ENCODE measurements at regions not wholly inside any gene's neighbourhood (a gene's known extent, or its start where the extent isn't known, plus 50 kb on each side); places are given as distances from the start of the nearest gene placed in this dataset.

- no peak for DNase-seq
These were observed 77.3 kb upstream of the CDH5 start for GRCh38 chr16:66289051-66289680.

DNA sequence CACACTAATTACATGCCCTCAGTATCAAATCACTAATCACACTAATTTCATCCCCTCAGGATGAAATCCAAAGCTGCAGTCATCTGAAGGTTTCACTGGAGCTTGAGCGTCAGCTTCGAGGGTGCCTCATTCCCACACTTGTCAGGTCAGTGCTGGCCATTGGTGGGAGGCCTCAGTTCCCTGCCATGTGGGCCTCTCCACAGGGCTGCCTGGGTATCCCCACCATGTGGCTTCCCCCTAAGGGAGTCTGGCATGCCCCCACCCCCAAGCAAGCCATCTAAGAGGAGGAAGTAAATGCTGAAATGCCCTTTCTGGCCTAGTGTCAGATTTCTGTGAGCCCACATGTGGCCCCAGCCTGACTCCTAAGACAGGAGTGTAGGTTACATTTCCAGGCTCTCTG is 78.6 kb upstream of the CDH5 start:
- no peak for DNase-seq

- no peak for DNase-seq
These were observed 79.1 kb upstream of the CDH5 start for GRCh38 chr16:66287416-66287815.

GRCh38 chr16:66286527-66286926 is 80.0 kb upstream of the CDH5 start:
- no peak for DNase-seq

DNA sequence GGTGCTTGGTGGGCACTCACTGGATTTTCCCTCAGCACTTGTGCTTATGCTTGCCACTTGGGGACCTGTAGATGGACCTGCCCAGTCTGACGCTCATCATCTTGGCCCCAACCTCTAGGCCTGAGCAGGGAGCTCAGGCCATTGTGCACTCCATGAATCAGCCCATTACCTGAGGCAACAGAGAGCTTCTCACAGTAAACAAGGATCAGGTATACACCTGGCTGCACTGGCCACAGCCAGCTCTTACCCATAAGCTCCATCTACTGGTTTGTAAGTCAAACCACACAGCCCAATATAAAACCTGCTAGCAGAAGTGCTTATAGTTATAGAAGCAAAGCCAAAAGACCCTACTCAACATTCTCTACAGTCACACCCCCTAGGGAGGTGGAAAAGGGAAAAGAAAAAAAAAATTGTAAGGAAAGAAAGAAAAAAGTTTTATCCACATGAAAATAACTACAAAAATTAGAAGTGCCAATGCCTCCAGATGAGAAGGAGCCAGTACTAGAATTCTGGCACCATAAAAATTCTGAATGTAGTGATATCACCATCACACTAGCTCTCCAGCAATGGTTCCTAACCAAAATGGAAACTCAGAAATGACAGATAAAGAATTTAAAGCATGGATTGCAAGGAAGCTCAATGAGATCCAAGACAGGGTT is 87.8 kb upstream of the CDH5 start:
- DNase-seq = no peak

GRCh38 chr16:66278111-66278531 is 88.4 kb upstream of the CDH5 start:
- no peak for DNase-seq

GRCh38 chr16:66277311-66278070 is 89.0 kb upstream of the CDH5 start:
- no peak for DNase-seq

DNA sequence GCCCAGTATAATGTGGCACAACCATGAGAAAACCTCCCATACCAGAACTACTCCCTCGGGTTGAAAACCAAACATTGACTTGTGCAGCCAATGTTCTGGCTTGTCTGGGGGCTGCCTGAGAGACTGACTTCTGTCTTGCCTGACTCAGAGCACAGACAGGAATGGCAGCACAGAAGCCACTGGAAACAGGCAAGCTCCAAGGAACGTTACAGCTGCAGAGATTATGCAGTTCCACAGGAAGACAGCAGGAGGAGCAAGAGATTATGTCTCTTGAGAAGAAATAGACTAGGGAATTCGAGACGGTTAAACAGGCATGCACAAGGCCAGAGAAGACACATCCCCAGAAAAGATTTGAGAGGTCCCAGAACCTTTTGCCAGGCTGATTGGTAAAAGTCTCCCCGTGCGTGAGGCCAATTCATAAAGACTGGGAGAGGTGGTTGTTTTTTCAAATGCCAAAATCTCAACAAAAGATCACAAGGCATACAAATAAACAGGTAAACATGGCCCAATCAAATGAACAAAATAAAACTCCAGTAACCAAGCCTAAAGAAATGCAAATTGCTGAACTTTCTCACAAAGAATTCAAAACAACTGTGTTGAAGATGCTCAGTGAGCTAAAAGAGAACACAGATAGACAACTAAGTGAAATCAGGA is 90.6 kb upstream of the CDH5 start:
- peak in 1 of 5 experiments; percentile 8 for DNase-seq

DNA sequence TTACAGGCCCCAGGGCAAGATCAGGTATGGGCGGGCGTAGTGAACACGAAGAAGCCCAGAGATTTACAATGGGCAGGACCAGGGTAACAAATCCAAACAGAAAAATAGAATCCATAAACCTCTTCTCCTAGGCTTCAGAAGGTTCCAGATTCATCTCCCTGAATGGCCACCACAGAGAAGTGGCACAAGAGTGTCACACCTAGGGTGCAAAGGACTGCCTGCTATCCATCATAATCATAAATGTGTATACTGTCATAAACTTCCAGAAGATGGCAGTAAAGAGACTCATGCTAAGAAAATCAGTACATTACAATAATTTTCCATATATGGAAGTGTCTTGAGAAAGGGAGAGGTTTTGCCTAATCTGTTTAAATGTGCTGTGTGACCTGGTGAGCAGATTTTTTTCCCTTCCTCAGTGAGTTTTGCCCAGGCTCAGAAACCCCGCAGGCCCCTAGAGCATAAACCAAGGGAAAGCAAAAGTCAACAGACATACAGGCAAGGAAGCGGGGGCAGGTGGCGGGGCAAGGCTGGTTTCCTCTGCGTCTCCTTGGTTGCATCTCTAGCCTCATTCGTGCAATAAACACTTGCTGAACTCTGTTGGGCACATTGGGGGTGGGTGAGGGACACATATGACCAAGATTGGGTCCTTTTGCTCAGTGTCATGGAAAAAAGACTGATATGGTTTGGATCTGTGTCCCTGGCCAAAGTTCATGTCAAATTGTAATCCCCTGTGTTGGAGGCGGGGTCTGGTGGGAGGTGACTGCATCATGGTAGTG is 92.0 kb upstream of the CDH5 start:
- DNase-seq = peak in 1 of 5 experiments; percentile 29

GRCh38 chr16:66273644-66274334 is 92.7 kb upstream of the CDH5 start:
- DNase-seq = no peak

DNA sequence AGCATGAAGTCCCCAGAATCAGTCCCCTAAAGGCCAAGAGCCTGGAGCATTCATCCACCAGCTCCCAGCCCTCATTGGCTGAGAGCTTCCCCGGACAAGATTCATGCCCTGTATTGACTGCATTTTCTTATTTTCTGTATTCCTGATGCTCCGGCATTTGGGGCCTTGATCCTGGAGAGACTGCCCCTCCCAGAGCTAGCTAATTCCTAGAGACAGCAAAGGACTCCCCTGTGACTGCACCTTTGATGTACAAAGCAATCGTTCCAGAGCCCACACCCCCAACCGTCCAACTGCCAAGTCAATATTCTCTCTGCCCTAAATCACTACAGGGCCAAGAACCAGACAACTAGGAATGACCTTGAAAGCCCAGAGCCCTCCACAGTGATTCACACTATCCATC is 93.4 kb upstream of the CDH5 start:
- DNase-seq = no peak

- DNase-seq = no peak
These were observed 94.0 kb upstream of the CDH5 start for GRCh38 chr16:66272461-66272860.

DNA sequence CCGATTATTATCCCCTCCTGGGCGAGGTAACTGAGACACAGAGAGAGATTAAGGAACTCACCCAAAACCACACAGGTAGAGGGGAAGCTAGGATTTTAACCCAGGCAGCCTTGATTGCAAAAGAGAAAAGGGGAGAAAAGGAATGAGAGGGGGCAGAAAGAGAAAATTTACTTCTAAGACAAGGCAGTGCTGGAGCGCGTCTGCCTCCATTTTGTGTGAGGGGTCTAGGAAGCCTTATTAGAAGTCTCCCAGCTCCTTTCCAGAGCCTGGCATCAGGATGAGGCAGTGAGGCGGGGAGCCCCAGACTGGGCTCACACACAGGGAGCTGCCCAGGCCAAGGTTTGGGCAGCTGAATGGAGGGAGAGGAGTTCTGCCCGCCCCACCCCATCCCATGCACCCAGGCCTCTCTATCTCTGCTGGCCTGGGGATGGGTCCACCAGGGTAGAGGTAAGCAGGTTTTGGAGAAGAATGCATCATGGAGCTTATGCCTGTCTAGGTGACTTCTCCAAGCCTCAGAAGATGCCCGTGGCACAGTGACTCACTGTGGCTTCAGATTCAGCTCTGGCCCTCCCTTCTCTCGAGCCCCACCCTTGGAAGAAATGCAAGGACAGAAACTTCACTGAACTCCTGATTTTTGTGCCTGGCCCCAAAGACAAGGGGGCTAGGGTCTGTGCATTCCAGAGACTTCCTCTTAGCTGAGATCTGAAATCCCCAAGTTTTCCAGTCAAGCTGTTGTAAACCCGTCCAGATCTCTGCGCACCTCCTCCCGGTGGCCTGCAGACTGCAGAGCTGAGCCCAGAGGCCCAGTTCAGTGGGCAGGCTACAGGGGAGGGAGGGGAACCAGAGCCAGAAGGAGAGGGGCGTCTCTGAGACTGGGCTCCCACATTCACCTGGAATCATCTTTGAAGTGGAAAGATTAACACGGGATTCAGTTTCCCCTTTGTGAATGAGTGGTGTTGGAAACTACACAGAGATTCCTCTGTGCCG is 95.1 kb upstream of the CDH5 start:
- DNase-seq = no peak

- DNase-seq = peak in 4 of 5 experiments; percentile 34 to 50 (median 42)
These were observed 96.1 kb upstream of the CDH5 start for GRCh38 chr16:66270333-66270927.

- no peak for DNase-seq
These were observed 96.7 kb upstream of the CDH5 start for GRCh38 chr16:66269617-66270332.

DNA sequence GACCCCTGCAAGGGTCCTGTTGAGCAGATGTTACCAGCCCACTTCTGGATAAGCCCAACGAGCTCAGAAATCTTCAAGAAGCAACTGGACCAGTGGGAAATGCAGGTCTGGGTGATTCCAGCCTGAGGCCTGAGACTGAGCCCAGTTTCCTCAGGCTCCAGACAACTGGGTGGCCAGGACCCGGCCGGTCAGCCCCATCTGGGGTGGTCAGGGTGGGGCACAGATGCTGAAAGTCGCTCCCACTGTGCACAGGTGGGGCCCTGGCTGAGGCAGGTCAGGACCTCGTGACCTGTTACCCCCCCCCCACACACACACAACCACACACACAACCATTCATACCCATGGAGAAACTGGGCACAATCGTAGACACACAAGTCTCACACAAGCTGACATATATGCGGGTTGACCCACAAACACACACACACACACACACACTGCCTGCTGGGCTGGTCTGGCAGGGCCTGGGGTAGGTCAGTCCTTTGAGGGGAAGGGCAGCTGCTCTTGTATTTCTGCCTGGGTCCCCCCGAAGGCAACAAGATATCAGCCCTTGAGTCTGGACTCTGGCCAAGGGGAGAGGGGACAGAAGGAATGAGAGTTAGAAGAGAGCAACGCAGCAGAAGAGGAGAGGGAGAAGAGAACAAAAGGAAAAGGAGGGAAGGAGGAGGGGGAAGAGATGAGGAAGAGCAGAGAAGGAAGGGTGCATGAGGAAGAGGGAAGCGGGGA is 99.0 kb upstream of the CDH5 start:
- no peak for DNase-seq

DNA sequence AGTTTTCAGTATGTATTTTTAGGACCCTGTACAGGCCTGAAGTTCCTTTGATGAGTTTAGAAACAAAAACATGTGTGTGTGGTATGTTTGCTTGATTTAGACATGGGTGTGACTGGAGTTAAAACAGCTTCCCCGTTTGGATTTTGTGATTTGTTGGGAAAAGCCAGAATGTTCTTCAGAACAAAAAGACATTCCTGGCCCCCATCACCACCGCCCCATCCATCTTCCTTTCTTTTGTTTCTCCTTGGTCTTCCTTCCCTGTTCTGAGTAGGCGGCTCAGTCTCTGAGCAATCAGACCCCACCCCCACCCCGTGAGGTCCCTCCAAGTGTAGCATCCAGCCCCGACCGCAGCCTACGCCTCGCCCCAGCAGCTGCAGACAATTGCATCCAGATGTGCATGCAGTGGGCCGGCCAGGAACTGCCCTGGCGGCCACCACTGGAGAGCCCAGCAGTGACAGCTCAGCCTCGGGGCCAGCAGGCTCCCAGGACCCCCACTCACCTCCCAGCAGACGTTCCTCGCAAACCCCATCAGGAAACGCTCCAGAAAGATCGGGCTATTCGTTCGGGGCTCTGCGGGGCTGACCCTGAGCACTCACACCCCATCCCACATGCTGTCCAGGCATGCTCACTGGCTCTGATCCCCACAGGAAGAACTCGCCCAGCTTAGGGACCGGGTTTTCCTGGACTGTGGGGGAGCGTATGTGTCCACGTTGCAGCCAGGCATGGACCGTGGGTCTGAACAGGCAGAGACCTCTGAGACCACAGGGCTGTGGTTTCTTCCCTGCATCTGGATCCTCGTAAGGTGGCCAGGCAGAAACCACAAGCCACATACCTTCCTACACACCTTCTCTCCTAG is 99.8 kb upstream of the CDH5 start:
- DNase-seq = no peak
